DND-41 (cell line): ENCODE measurements at regions not wholly inside any gene's neighbourhood (a gene's known extent, or its start where the extent isn't known, plus 50 kb on each side); places are given as distances from the start of the nearest gene placed in this dataset.

Experiments used
- EZH2 ChIP-seq: IDR thresholded peaks from 3 replicates; pipeline ENCODE4 v1.6.1; 2012; ENCODE audit warnings: borderline replicate concordance, low read depth, mild to moderate bottlenecking, moderate library complexity, low read length, inconsistent platforms; ENCODE audit not compliant: severe bottlenecking
- TF ChIP-seq, protein P1 (sequence below): IDR thresholded peaks from 2 replicates; pipeline ENCODE4 v1.5.1; 2012; ENCODE audit warnings: borderline replicate concordance, low read length, moderate library complexity, mild to moderate bottlenecking; ENCODE audit not compliant: poor library complexity, severe bottlenecking; ENCODE audit errors: extremely low read depth

DNA sequence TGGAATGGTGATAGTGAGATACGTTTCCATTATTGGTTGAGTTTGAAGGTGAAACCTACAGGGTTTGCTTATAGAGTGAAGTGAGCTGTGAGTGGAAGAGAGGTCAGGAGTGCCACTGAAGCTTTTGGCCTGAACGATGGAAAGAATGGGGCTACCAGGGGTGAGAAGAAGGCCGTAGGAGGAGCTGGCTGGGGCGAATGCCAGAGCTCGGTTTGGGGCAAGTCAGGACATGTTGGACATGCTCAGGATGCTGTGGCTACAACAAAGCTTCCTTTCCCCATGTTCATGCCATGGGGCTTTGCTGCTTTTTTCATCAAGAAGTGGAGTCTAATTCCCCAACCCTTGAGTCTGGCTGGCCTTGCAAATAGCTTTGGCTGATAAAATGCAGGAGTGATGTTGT is 253.7 kb downstream of the GLRX3 start:
- TF ChIP-seq, protein P1, sequence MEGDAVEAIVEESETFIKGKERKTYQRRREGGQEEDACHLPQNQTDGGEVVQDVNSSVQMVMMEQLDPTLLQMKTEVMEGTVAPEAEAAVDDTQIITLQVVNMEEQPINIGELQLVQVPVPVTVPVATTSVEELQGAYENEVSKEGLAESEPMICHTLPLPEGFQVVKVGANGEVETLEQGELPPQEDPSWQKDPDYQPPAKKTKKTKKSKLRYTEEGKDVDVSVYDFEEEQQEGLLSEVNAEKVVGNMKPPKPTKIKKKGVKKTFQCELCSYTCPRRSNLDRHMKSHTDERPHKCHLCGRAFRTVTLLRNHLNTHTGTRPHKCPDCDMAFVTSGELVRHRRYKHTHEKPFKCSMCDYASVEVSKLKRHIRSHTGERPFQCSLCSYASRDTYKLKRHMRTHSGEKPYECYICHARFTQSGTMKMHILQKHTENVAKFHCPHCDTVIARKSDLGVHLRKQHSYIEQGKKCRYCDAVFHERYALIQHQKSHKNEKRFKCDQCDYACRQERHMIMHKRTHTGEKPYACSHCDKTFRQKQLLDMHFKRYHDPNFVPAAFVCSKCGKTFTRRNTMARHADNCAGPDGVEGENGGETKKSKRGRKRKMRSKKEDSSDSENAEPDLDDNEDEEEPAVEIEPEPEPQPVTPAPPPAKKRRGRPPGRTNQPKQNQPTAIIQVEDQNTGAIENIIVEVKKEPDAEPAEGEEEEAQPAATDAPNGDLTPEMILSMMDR = no peak
- TF ChIP-seq EZH2 = no peak
